Stimulated activated naive CD4-positive, alpha-beta T cell treated with Interleukin-2 at 50 U/mL for 16 hours (primary cell): ENCODE measurements at regions not wholly inside any gene's neighbourhood (a gene's known extent, or its start where the extent isn't known, plus 50 kb on each side); places are given as distances from the start of the nearest gene placed in this dataset.

ENCODE experiments used
- DNase-seq: peaks from one replicate; lab custom pipeline; 2025; lab: John Stamatoyannopoulos, UW

DNA sequence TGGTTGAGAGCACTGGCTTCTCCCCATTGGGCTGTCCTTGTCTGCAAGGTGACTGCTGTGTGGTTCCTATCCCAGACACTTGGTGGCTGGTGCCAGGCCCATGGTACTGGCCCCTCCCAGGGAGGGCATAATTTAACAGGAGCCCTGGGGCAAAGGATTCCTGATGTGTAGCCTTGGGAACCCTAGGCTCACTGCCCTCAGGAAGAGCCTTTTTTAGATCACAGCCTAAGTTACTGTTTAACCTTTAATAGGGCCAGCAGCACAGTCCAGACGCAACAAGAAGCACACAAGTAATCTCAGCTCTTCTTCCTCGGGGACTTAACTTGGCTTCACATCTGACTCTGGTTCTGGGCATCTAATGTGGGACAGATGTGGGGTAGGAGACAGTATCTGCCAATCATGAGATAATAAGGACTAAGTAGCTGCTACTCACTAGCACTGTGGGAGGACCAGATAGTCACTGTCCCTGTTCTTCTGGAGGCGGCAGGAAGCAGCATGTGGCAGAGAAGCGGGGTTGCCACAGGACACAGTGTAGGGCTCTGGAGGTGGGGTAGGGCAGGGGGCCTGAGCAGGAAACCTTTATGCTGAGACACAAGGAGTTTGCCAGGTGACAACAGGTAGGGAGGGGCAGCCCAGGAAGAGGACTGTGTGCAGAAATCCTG, 136.3 kb downstream of the TMEM17 start:
- DNase-seq: no peak

DNA sequence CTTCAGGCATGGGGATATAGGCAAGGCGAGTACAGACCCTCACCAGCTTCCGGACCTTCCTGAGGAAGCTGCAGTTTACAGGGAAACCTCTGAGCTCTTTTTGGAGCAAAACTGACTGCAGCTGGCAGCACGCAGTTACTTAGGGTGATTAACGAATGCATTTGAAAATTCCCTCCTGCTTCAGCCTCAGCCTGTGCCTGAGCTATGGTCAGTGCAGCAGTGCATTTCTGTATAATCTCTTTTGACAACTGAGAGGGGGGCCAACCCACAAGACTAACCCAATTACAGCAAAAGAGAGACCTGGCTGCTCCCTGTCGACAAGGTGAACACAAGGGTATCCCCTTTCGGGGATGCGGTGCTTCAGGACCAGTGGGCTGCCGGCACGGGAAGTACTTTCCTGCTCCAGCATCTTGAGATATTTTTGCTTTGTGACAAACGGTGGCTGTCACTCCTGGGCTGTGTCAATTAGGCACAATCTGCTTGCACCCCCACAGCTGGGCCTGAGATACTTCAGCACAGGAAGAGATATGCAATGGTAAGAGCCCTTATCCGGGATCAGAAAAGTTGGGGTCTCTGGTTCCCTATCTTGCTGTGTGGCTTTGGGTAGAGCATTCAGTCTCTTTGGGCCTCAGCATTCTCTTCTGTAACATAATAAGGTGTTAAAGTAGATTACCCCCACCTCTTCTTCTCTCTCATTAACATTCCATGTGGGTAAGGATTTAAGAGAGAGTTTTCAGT, 141.0 kb downstream of the TMEM17 start:
- no peak for DNase-seq

DNA sequence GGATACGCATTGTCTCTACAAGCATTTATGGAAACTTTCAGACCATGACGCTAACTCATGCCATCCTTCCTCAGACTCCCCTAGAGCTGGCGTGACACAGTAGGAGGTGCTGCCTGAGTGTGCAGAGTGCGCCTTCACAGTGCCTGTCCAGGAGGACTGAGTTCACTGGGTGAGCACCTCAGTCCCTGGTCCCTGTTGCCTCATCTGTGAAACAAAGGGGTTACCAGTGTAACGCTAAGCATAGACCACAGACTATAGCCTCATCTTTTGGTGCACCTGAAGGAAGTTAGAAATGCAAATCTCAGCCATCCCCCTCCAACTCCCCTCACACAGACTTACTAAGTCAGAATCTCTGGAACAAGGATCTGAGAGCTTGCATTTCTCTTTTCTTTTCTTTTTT, 142.8 kb downstream of the TMEM17 start:
- DNase-seq: no peak

DNA sequence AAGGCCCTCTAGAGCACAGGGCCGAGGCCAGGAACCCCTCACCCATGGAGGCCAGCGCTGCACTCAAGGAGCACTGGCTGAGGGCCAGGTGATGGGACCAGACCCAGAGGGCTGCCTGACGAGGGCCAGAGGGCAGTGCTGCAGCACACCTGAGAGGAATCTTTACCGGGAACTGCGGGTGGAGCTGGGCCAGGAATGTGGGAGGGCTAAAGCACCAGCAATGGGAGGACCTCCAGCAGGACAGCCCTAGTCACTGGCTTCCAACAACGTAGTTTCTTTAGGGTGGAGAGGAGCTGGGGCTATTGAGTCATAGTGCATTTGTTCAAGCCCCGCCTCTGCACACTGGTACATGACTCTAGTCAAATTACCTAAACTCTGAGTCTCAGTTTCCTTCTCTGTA, 143.4 kb downstream of the TMEM17 start:
- DNase-seq: no peak

DNA sequence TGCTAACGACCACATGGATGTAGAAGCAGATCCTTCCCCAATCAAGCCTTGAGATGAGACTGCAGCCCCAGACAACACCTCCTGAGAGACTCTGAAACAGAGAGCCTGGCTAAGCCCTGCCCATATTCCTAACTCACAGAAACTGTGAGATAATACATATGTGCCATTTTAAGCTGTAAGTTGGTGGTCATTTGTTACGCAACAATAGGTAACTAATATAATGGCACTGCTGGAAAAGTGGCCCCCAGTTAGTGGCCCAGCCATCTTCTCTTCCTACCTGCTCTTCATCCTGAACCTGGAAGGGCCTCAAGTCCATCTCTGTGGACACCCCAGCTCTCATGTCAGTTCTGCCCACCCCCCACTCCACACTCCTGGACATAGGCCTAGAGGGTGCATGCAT, 144.0 kb downstream of the TMEM17 start:
- no peak for DNase-seq

DNA sequence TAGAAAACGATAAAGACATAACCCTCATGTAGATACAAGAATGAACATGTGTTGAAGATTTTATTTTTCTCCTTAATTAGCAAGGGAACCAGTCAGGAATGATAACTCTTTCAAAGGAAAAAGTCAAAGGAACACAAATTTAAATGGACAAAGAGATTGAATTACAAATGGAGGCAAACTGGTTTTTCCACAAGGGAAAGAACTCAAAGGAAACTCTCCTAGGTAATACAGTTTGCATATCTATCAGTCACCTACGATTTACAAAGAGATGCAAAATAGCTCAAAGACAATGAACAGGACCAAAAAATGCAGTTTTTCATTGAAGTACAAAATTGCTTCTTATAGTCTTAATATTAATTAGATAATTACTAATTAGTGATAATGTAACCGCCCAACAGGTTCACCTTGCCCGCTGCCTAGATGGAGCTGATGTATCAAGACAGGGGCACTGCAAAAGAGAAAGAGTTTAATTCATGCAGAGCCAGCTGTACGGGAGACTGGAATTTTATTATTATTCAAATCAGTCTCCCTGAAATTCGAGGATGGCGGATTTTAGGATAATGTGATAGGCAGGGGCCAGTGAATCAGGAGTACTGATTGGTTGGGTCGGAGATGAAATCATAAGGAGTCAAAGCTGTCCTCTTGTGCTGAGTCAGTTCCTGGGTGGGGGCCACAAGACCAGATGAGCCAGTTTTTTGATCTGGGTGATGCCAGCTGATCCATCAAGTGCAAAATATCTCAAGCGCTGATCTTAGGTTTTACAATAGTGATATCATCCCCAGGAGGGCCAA, 151.0 kb downstream of the TMEM17 start:
- DNase-seq: no peak

DNA sequence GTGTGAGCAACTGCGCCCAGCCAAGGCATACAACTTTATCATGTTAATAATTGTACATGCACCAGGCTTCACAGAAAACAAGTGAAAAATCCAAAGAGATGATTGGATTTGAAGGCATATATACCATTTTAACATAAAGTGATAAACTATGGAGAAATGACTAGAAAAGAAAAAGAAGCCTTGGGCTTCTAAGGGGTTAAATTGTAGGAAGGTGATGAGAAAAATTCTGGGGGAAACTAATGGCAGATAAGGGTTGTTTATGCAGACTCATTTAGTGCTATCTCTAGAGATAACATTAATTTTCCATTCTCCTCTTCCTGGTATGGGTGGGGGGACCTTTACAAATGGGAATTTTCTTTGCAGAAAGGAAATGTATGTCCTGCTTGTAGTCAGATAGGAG, 154.0 kb downstream of the TMEM17 start:
- DNase-seq: no peak

DNA sequence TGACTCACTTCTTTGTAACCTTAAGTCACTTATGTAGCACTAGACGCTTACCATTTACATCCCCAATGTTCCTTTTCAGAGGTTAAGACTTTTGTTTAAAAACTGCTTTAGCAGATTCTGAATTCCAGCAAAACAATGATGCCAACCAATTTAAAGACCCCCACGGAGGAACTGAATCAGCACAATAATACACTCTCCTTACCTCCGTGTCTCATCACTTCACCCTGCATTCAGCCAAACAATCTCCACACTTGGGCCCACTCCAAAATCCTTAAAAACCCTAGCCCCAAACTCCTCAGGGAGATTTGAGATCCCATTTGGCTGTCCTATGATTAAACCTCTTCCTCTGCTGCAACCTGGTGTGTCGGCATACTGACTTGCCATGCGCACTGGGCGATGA, 153.9 kb downstream of the B3GNT2 start:
- DNase-seq: no peak

DNA sequence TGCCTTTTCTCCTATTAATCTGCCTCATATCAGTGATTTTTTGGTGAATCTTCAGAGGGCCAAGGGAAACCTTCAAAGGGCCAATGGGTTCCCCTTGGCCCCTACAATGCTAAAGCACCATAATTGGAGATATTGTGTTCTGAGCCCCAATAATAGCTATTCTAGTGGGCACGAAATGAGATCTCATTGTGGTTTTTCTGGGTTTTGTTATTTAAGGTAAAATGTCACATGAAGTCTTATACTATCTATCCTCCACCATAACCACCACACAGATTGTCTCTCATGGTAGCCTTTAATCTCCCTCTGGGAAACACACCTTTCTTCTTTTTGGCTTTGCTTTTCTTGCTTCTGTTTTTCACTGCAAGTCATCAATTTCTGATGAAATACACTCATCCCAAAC, 152.8 kb downstream of the B3GNT2 start:
- DNase-seq: no peak

DNA sequence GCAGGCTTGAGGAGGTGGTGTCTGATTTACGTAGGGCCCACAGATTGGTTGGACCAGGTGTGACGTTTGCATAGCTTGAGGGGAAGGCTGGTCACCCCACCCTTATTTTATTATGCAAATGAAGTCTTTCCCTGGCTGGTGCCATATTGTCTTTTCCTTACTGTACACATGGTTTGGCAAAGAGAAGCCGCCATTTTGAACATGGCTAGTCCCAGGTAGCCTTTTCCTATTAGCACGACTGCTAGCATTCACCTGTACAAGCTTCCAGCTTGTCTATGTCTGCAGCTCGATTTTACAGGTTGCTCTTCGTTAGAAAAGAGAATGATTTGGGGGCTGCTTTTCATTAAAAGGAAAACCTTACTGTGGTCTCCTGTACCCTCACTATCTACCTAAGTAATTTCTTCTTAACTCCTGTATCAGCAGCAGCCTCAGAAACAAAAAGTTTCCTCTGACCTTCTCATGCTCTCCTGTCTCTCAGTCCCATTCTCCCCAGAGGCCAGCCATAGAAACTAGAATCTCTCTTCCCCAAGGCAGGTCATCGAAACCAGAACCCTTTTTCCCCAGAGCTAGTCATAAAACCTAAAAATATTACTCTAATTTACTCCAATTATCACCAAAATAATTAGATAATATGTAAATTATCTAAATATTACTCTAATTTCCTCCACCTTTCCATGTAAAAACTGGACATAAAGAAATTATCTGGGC, 151.8 kb downstream of the B3GNT2 start:
- no peak for DNase-seq

DNA sequence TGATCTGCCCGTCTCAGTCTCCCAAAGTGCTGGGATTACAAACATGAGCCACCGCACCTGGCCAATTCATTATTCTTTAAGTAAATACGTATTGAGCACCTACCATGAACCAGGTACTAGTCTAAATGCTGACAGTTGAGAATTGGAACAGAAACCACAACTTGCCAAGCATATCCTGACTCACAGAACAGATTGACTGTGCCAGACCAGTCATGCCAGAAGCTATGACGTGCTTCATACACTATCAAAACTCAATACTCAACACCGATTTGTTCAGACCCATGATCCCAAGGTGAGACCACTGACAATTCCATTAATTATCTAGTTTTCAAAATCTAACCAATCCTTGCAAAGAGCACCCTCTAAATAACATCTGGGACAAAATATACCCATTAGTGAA, 148.6 kb downstream of the B3GNT2 start:
- DNase-seq: no peak

DNA sequence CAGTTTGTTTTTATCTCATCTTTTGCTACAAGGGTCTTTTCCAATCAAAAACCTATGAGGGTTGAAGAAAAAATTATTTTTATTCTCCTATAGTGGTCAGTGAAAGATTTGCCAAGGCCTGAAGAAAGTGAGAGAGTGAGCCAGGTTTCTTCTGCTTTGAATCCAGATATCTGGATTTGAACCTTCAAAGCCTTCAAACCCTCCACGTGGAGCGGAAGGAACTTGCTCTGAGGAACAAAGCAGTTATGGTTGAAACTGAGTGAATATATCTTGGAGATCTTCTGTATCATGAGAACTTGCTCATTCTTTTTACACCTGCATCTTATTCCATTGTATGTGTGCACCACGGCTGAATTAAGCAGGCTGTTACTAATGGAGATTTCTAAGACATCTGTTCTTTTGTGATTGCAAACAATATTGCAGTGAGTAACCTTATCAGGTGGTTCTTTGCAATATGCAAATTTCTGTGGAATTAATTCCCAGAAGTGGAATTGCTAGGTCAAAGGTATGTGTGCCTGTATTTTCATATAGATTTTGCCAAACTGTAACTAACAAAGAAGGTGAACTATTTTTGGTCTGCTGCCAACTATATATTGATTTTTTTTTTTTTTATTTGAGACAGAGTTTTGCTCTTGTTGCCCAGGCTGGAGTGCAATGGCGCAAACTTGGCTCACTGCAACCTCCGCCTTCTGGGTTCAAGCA, 147.9 kb downstream of the B3GNT2 start:
- DNase-seq: no peak

DNA sequence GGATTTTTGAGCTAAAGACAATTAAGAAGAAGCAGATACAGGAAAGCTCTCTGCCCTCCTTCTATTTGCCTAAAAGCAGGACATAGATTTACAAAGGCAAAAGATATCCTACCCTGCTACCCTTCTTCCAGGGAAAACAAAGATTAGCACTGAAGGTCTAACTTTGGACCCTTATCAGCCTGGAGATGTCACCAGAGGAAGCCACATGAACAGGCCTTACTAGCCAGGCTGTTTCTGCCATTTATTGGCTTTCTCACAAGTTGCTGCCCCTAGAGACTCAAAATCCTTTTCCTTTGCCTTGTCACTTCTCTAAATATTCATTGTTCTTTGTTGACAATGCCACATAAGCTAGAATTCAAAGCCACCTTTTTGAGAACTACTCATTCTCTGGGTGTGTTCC, 147.3 kb downstream of the B3GNT2 start:
- no peak for DNase-seq

DNA sequence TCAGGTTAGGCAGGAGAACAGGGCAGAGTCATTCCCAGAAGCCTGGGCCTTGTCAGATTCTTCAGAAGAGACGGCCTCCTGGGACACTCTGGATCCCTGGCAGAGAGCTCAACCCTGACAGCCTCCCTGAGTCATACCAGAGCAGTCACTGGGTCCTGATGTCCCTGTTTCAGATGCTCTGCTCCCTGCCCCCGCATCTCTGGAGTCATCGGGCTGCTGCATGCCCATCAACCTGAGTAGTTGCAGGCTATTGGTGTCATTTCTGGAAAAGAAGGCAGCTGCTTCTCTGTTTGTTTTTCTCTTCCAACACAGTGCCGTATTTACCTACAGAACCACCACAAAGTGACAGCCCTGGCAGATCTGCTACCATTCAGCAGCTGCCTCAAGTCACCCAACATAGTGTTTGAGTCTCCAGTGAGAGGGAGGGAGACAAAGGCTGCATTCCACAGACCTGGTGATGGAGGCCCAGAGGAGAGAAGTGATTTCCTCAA, 145.1 kb downstream of the B3GNT2 start:
- no peak for DNase-seq

DNA sequence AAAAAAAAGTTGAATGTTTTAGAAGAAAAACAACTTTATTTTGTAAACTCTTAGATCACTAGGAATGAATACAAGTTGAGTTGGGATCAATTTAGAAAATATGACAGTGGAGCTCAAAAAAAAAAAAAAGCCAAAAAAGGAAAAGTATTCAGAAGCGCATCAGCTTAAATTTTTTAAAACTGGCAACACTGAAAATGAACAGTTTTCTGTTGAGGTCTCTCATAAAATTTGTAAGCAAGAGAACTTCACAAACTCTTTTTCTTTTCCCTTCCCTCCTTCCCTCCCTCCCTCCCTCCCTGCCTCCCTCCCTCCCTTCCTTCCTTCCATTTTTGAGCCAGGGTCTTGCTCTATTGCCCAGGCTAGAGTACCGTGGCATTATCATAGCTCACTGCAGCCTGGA, 143.9 kb downstream of the B3GNT2 start:
- no peak for DNase-seq

DNA sequence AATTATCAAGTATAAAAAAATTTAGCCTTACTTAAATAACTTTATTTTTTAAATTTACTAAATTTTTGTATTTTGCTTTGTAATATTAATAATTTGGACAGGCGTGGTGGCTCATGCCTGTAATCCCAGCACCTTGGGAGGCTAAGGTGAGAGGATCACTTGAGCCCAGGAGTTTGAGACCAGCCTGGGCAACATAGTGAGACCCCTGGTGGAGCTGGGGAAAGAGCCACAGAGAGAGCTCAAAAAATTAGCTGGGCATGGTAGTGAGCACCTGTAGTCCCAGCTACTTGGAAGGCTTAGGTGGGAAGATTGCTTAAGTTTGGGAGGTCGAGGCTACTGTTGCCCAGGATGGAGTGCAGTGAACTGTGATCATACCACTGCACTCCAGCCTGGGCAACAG, 143.5 kb downstream of the B3GNT2 start:
- DNase-seq: no peak

DNA sequence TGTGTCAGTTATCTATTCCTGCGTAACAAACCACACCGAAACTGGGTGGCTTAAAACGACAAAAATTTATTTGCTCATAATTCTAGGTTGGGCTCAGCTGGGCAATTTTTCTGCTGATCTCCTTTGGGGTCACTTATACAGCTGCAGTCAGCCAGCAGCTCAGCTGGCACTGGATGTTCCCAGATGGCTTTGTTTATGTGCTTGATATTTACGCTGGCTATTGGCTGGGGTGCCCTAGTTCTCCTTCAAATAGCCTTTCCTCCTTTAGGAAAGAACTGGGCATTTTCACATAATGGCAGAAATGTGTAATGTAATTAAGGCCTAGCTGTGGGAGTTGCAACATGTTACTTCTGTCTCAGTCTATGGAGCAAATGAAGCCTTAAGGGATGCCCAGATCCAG, 142.2 kb downstream of the B3GNT2 start:
- no peak for DNase-seq

DNA sequence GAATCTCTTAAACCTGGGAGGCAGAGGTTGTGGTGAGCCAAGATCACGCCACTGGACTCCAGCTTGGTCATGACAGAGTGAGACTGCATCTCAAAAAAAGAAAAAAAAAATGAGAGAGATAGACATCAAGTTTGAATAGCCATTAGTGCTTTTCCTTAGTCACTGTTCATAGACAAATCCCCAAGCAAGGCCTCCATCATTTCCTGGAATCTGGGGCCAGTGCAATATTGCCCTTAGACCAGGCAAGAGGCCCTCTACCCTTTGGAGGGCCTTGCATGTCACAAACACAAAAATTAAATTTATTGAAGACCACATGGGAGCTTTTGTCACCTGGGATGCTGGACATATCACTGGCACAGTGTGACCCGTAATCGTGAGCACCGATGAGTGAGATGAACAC, 141.5 kb downstream of the B3GNT2 start:
- no peak for DNase-seq

DNA sequence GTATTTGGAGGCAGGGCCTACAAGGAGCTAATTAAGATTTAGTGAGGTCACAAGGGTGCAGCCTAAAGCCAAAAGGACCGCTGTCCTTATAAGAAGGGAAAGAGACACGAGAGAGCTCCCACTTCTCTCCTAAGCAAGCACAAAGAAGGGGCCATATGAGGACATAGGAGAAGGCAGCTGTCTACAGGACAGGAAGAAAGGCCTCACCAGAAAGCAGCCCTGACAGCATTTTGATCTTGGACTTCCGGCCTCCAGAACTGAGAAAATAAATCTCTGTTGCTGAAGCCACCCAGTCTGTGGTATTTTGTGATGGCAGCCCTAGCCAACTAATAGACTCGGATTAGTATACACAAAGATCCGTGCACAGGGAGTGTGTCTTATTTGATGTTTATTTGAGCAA, 139.7 kb downstream of the B3GNT2 start:
- no peak for DNase-seq

DNA sequence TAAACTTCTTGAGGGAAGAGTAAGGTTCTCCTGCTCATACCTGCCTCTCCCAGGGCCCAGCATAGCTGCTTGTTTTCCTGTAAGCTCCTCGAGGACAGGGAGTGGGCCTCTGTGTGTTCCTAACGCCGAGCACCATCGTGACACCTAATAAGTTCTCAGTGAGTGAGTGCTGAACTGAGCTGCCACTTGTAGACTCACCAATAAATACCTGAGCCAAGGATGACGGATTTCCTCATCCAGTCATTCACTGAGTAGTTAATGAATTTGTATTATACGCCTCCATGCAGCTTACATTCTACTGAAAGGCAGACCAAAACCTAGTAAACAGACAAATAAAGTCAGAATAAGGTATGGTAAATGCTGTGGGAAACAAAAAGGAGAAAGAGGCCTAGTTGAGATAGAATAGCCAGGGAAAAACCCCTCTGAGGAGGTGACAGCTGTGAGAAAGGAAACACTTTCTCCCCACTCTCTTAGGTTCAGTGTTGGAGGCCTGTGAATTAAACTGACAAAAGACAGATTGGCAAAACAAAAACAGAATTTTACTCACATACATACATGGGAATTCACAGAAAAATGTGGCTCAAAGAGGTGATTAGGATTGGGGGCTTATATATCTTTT, 138.6 kb downstream of the B3GNT2 start:
- DNase-seq: no peak

DNA sequence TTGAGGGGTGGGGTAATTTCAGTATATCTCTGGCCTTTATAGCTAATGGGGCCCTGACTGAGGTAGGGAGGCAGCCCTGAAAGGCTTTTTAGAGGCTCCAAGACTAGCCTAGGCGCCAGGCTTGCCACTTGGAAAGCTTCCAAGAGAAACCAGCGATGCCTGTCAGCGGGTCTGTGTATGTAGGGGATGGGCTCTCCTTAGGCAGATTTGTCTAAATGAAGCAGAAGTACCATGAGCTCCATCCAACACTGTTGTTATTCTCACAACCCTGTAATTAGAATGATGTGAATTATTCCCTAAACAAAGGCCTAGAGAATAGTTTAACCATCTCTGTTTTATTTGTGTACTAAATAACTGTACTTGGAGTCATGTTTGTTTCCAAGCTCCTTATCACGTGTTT, 138.1 kb downstream of the B3GNT2 start:
- no peak for DNase-seq
